NCI-H748 treated with DMSO at 0.1 percent for 48 hours (cell line): ENCODE measurements at regions not wholly inside any gene's neighbourhood (a gene's known extent, or its start where the extent isn't known, plus 50 kb on each side); places are given as distances from the start of the nearest gene placed in this dataset.

Source experiments
- DNase-seq: peaks from one replicate; lab custom pipeline; 2025; lab: John Stamatoyannopoulos, UW

GRCh38 chr5:167147879-167148278 lies 1143.6 kb upstream of the WWC1 start:
- no peak for DNase-seq

- DNase-seq = no peak
Observed at GRCh38 chr5:167150661-167151060, 1140.8 kb upstream of the WWC1 start.

GRCh38 chr5:167152561-167152960 lies 1138.9 kb upstream of the WWC1 start:
- no peak for DNase-seq

GRCh38 chr5:167155387-167156005 lies 1135.9 kb upstream of the WWC1 start:
- DNase-seq = no peak

DNA sequence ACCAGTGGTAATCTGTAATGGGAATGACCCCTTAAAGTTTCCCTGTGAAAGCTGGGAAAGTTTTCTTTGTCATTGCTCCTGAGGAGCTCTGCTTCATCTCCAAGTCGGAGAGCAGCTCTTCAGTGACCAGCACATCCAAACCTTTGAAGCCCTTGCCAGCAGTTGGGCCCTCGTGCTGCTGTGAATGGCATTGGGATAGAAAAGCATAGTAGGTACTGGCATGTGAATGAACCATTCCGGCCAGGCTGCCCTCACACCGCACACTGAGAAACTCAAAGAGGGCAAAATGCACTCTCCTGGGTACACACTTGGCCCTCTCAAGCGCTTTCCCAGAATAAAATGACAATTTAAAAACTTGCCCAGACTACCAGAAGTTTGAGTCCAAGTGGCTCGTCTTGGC lies 1135.0 kb upstream of the WWC1 start:
- no peak for DNase-seq

DNA sequence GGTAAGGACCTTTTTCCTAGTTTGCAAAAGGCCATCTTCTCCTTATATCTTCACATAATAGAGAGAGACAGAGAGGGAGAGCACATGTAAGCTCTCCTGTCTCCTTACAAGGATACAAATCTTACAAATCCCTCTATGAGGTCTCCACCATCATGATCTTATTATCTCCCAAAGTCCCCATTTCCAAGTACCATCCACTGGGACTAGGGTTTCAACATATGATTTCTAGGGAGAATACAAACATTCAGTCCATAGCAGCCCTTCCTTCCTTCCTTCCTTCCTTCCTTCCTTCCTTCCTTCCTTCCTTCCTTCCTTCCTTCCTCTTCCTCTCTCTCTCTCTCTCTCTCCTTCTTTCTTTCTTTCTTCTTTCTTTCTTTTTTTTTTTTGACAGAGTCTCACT lies 1132.9 kb upstream of the WWC1 start:
- DNase-seq = no peak

GRCh38 chr5:167160388-167160787 lies 1131.1 kb upstream of the WWC1 start:
- DNase-seq = no peak

- DNase-seq = no peak
Observed at GRCh38 chr5:167166696-167167095, 1124.7 kb upstream of the WWC1 start.

GRCh38 chr5:167167191-167167795 lies 1124.2 kb upstream of the WWC1 start:
- no peak for DNase-seq

- DNase-seq = no peak
Observed at GRCh38 chr5:167168971-167169370, 1122.5 kb upstream of the WWC1 start.

- no peak for DNase-seq
Observed at GRCh38 chr5:167171056-167171455, 1120.4 kb upstream of the WWC1 start.

GRCh38 chr5:167177736-167178135 lies 1113.7 kb upstream of the WWC1 start:
- no peak for DNase-seq

GRCh38 chr5:167180906-167181305 lies 1110.5 kb upstream of the WWC1 start:
- DNase-seq = no peak

- no peak for DNase-seq
Observed at GRCh38 chr5:167205881-167206280, 1085.6 kb upstream of the WWC1 start.

DNA sequence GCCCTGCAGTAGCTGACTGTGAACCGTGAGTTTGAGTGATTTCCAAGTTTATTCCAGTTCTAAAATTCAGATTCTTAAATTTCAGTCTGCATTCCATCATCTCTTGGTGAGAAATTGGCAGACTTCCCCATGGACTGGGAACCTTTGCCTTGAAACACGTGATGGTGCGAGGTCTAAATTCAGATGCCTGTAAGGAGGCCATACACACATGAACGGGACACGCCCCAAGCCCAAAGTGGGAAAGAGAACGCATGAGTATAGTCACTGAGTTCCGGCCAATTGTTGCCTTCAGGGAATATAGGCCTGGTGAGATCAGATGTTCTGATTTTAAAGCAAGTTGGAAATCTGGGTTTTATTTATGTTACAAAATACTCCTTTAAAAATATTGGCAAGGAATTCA lies 1084.4 kb upstream of the WWC1 start:
- DNase-seq = no peak

- DNase-seq = no peak
Observed at GRCh38 chr5:167208911-167209310, 1082.5 kb upstream of the WWC1 start.

- no peak for DNase-seq
Observed at GRCh38 chr5:167217097-167217743, 1074.2 kb upstream of the WWC1 start.

- DNase-seq = no peak
Observed at GRCh38 chr5:167219298-167219697, 1072.1 kb upstream of the WWC1 start.

DNA sequence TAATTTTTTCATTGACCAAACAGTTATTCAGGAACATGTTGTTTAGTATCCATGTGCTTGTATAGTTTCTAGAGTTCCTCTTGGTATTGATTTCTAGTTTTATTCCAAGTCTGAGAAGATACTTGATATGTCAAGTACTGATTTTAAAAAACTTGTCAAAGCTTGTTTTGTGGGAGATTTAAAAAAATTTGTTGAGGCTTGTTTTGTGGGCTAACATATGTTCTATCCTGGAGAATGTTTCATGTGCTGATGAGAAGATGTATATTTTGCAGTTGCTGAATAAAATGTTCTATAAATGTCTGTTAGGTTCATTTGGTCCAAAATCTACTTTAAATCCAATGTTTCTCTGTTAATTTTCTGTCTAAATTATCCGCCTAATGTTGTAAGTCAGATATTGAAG lies 1065.1 kb upstream of the WWC1 start:
- no peak for DNase-seq

- DNase-seq = no peak
Observed at GRCh38 chr5:167228134-167228533, 1063.3 kb upstream of the WWC1 start.

DNA sequence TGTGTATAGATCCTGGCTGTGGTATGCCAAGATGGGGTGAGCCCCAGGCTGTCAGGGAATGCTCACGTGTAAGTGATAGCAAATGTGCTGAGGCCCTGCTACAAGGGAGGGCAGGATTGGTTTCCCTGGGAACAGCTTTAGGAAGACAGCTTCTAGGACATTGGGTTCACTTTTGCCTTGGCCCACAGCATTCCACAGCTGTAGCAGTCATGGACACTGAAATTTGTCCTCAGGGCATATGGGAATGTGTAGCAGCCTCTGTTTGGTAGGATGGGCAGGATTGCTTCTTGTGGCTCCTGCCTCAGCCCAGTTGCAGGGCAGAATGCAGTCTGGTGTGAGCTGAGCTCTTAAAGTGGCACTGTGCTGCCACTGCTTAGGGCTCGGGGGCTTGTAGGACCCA lies 1061.7 kb upstream of the WWC1 start:
- DNase-seq = no peak

- DNase-seq = no peak
Observed at GRCh38 chr5:167230414-167230813, 1061.0 kb upstream of the WWC1 start.

DNA sequence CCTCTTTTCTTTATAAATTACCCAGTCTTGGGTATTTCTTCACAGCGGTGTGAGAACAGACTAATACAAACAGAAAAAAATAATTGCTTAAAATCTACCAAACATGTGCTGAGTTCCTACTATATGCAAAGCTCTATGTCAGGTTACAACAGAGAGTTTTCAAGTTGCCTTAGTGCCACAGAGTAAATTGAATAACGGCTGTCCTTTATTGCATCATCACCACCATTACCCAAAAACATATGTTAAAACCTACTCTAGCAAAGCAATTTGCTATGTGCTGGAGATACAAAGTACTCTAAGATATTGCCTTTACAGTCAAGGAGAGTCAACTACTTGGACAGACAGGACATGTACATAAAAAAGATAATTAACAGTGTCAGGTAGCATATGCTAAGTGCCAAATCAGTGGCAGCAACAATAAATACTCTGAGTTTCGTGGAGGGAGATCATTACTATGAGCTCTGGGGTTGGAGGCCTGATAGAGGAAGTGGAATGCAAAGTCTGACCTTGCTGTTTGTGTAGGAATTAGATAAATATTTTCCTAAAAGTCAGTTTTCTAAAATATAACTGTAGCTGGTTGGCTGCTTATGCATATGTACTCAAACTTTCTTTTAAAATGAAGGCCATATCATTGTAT lies 1058.7 kb upstream of the WWC1 start:
- DNase-seq = no peak
